Activated CD8-positive, alpha-beta memory T cell treated with anti-CD3 and anti-CD28 coated beads for 36 hours (primary cell): ENCODE measurements at regions not wholly inside any gene's neighbourhood (a gene's known extent, or its start where the extent isn't known, plus 50 kb on each side); places are given as distances from the start of the nearest gene placed in this dataset.
"Not testable (repeated sequence)": the region's sequence is repeated elsewhere in the genome, so short reads cannot be mapped to it uniquely, and the experiment has no call there.

ENCODE experiments used
- CTCF ChIA-PET: fragments of 350-600 bp; sonication (Branson Sonifier 250); formaldehyde crosslinking; loops from one replicate; lab custom pipeline; 2021; ENCODE audit warnings: antibody characterized with exemption; lab: Charles Lee
- POLR2A ChIA-PET: fragments of 350-600 bp; sonication (Branson Sonifier 250); formaldehyde crosslinking; loops from one replicate; lab custom pipeline; 2021; ENCODE audit warnings: antibody characterized with exemption; lab: Charles Lee

GRCh38 chr4:23083391-23083790 is 390.7 kb downstream of the GBA3 start:
- ChIA-PET CTCF (no interaction called here), POLR2A (no interaction called here)

- POLR2A ChIA-PET, CTCF ChIA-PET: not testable (repeated sequence)
These were observed 387.4 kb downstream of the GBA3 start for GRCh38 chr4:23080171-23080570.

- CTCF ChIA-PET = no interaction called here
- POLR2A ChIA-PET = no interaction called here
These were observed 378.3 kb downstream of the GBA3 start for GRCh38 chr4:23070848-23071570.

DNA sequence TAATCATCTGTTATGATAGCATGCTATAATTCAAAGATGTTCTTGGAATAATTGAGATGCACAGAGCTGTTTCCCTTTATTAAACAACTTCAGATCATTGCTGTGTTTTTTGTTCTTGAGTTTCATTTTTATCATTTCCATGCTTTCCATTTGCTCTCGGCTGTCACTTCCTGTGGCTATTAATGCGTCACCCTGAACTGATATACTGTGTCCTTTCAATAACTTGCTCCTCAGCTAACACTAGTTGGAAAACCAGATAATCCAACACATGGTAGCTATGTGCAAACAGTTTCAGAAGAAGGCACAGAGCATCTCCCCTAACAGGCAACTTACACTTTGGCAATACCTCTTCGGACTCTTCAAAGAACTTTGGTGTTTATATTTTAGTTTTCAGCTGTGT is 376.0 kb downstream of the GBA3 start:
- POLR2A ChIA-PET = no interaction called here

DNA sequence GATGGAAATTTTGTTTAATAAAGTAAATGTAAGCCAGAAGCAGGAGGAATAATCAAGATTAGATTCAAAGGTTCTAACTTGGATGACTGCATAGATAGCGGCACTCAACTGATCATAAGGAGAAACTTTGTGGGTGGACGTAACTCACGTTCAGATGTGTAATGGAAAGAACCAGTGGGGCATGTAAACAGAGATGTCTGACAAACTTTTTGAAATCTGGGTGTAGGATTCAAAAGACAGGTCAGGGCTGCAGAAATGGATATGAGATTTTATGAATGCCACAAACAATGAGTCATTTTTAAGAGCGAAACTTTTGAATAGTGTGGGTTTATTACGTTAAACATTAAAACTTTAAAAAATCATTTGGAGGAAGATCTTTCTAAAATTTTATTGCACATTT is 375.6 kb downstream of the GBA3 start:
- POLR2A ChIA-PET = no interaction called here
- CTCF ChIA-PET = no interaction called here

More for the DNA sequence above, 376.0 kb downstream of the GBA3 start:
- CTCF ChIA-PET = no interaction called here

GRCh38 chr4:23062188-23062587 is 369.5 kb downstream of the GBA3 start:
- POLR2A ChIA-PET = no interaction called here
- CTCF ChIA-PET = no interaction called here

- POLR2A ChIA-PET = no interaction called here
These were observed 368.7 kb downstream of the GBA3 start for GRCh38 chr4:23061431-23061830.

DNA sequence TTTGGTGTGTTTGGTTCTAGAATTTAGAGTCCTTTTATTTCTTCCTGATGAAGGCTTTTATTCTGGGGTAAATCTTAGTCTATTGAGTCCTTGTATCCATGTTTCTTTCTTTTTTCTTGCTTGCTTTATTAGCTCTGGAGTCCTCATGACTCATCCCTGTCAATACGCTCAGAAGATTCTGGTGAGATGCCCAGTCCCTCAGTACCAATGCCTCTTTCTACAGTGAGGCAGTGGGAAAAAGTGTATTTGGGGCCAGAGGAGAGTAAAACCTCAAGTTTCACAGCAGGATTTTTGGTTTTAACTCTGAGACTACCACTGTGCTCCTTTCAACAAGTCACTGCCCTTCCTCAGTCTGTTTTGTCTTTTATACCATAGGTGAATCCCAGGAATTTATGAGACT is 368.0 kb downstream of the GBA3 start:
- CTCF ChIA-PET = no interaction called here
- POLR2A ChIA-PET = no interaction called here

More at GRCh38 chr4:23061431-23061830, 368.7 kb downstream of the GBA3 start:
- CTCF ChIA-PET = no interaction called here

GRCh38 chr4:23058165-23058776 is 365.5 kb downstream of the GBA3 start:
- ChIA-PET POLR2A (no interaction called here), CTCF (no interaction called here)

DNA sequence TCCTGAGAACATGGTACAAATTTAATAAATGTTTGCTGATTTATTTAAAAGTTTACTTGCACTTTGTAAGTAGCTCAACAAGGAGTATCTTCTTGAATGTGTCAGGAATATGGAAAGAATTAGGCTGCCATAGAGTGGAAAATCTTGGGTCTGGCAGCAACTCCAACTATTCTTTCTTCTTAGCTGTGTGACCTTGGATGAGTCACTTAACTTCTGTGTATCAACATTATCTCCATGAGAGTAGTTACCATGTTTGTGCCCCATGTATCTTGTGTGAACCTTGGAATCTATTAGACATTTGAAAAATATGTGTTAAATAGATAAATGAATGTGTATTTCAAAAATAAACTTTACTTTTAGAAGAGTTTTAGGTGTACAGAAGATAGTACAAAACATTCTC is 348.8 kb downstream of the GBA3 start:
- ChIA-PET CTCF (no interaction called here), POLR2A (no interaction called here)

DNA sequence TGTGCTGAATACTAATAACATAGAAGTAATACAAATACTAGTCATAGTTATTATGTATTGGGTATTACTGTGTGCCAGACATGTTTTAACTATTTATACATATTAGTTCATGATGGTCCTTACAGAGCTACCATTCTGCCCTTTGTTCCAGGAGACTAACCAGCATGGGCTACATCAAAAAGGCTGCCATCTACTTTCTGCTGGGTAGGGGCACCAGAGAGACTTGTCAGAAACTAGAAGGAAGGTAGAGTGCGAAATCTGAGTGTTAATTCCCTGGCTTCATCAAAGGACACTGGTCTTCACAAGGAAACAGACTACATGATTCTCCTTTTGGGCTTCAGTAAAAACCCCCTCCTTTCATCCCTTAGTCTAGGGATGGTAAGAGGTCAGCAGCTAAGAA is 347.8 kb downstream of the GBA3 start:
- ChIA-PET CTCF (no interaction called here), POLR2A (no interaction called here)

GRCh38 chr4:23039818-23040217 is 347.1 kb downstream of the GBA3 start:
- ChIA-PET CTCF (interaction anchor here (0.9 kb wide), 1 partner anchor 12 kb away, joined by 3 read pairs; no protein-coding TSS in a partner anchor), POLR2A (no interaction called here)

GRCh38 chr4:23038626-23039491 is 346.1 kb downstream of the GBA3 start:
- CTCF ChIA-PET = interaction anchor here (0.9 kb wide), 1 partner anchor 11 kb away, joined by 3 read pairs; no protein-coding TSS in a partner anchor

DNA sequence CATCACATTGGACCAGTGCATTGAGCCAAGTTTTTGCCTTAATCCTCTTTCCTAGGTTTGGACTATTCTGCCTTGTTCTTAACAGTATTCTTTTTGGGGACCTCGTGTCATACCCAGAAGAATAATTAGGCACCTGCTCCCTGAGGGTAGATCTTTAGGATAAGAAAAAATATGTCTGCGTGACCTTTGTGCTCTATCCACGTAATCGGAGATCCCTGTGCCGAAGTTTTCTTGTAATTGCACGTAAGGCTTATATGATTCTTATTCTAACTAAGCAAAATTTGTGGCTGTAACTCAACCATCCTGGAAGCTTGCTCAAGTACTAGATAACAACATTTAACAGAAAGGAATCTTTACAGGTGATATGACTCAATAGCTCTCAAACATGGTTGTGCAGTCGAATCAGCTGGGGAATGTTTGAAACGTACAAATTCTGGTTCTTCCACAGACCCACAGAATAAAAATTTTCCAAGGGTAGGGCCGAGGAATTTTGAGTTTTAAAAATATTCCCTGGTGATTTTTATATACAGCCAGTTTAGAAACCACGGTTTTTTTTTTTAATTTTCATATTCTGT is 344.3 kb downstream of the GBA3 start:
- POLR2A ChIA-PET = no interaction called here
- CTCF ChIA-PET = no interaction called here

More at GRCh38 chr4:23038626-23039491, 346.1 kb downstream of the GBA3 start:
- POLR2A ChIA-PET = no interaction called here

GRCh38 chr4:23036503-23036902 is 343.8 kb downstream of the GBA3 start:
- POLR2A ChIA-PET = no interaction called here
- CTCF ChIA-PET = no interaction called here

DNA sequence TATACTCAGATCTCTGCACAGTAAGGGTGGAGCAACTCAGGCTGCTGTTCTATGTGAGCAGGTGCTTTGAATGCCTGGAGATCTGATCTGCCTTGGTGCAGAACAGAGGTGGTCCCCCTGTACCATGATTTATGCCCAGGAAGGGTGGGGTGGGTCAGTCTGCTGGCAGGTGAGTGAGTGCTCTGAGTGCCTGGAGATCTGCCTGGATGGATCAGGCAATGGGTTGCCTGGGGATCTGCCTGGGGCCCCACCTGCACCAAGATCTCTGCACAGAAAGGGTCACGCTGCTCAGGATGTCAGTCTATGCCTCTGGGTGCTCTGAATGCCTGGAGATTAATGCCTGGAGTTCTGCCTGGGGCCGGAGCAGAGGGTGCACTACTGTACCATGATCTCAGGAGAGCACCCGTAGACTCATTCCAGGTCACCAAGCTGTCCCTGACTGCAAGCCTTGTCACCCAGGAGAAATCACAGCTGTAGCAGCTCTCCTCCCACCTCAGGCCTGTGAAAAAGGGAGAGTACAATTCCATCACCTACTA is 342.9 kb downstream of the GBA3 start:
- ChIA-PET POLR2A (no interaction called here), CTCF (no interaction called here)

- ChIA-PET POLR2A (no interaction called here), CTCF (no interaction called here)
These were observed 342.0 kb downstream of the GBA3 start for GRCh38 chr4:23034731-23035130.

DNA sequence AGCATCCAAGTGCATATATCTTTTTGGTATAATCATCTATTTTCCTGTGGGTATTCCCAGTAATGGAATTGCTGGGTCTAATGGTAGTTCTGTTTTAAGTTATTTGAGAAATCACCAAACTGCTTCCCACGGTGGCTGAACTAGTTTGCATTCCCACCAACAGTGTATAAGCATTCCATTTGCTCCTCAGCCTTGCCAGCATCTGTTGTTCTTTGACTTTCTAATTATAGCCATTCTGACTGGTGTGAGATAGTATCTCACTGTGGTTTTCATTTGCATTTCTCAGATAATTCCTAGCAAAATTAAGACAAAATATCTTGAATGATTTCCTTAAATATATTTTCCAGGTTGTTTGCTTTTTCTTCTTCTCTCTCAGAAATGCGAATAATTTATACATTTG is 341.1 kb downstream of the GBA3 start:
- CTCF ChIA-PET = no interaction called here
- POLR2A ChIA-PET = no interaction called here

DNA sequence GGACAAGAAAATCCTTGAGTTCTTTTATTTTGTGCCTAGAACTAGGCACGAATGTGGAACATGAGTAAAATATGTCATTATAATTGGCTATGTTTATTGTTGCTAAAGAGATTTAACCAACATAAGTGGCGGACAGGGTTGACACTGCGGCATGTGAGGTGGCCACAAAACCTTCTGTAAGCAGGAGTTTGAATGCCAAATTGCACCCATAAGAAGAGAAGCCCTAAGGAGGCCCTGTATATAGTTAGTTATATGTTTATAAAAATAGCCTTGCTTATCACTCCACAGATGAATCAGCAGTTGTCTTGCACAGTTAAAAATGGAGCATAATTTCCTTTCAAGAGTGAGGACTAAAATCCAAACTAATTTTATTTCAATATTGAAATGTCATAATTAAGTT is 336.1 kb downstream of the GBA3 start:
- CTCF ChIA-PET = no interaction called here
- POLR2A ChIA-PET = no interaction called here

DNA sequence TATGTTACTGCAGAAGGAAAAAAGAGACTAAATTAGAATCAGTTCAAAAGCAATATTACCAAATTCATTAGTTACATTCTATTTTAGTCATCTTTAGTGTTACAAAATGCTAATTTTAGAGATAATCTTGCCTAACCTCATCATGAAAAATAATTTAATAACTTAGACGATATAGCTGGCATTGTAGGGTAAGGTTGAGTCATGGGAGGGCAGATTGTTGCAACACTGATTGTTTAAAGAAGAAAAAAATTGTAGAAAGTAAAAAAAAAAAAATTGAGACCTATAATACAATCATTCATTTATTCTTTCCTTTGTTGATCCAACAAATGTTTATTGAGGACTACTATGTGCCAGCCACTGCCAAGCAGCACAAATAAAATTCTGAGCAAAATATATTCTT is 330.9 kb downstream of the GBA3 start:
- CTCF ChIA-PET = no interaction called here

More for the DNA sequence above, 330.9 kb downstream of the GBA3 start:
- POLR2A ChIA-PET = no interaction called here
